CD4-positive, alpha-beta T cell treated with Interferon gamma for 1 hour (primary cell): ENCODE measurements at regions not wholly inside any gene's neighbourhood (a gene's known extent, or its start where the extent isn't known, plus 50 kb on each side); places are given as distances from the start of the nearest gene placed in this dataset.

Source experiments
- DNase-seq: peaks from one replicate; pipeline ENCODE4 v3.0.0-alpha.2; 2020

DNA sequence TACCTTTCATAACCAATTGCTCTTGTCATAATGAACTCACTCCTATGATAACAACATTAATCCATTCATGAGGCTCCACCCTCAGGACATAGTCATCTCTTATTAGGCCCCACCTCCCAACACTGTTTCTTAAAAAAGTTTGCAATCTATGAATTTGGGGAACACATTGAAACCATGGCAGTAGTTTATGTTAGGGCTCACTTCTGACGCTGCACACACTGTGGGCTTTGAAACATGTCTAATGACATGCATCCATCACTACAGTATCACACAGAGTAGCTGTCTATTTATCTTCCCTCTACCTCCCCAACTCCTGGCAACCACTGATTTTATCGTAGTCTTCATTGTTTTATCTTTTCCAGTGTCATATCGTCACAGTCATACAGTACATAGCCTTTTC is 299.8 kb downstream of the GLRX3 start:
- no peak for DNase-seq

DNA sequence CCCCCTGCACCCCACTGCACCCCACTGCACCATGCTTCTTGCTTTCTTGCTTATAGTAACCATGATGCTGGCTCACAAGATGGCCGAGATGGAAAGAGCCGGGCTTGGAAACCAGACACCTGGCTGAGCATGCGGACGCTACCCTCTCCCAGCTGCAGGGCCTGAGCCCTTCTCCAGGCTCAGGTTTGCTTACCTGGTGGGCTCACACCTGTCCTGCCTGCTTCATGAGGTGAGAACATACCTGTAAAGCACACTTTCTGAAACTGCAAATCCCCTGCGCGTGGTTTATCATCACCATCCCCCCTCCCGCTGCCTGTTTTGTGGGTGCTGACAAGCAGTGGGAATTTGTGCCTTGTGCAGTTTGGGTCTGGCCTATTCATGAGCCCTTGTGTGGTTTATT is 302.7 kb downstream of the GLRX3 start:
- no peak for DNase-seq

DNA sequence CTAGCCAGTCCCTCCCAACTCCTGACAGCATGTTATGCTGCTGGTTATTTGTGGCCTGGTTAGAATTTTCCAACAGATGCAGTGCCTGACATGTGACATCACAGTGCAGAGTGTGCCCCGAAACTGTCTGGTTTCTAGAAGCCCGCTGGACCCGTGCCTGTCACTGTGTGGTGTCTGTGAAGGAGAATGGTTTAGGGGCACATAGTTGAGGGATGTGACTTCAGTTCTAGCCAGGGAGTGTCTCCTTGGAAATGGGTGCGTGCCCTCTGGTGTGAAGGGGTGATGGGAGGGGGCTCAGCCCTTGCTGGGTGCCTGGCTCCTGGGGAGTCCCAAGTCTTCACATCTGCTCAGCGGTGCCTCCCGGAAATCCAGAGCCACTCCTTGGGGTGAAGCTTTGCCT is 303.6 kb downstream of the GLRX3 start:
- no peak for DNase-seq

DNA sequence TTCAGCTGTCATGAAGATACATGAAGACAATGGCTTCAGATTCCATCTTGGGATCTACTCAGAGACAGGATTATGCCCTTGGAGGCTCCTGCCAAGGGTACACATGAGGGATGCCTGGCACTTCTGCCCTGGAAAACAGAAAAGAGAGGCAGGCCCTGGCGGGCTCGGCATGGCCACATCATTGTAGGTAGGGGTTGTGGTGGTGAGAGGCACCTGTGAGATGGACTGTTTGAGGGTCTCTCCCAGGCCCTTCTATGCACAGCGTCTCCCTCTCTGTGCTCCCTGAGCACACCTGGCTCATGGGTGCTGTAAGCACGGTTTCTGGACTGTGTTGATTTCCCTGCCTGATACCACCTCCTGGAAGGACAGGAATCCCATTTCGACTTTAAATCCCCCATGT is 304.3 kb downstream of the GLRX3 start:
- no peak for DNase-seq

DNA sequence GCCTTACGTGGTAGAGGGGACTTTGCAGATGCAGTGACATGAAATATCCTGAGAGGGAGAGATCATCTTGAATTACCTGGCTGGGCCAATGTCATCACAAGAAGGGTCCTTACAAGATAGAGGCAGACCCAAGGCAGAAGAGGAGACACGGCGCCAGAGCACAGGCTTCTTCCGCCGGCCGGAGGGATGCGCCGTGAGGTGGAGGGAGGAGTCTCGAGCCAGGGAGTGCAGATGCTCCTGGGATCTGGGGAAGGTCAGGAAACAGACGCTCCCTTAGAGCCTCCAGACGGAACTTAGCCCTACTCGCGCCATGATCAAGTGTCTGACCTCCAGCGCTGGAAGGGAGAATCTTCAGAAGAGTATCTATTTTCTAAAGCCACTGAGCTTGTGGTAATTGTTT is 304.8 kb downstream of the GLRX3 start:
- no peak for DNase-seq

DNA sequence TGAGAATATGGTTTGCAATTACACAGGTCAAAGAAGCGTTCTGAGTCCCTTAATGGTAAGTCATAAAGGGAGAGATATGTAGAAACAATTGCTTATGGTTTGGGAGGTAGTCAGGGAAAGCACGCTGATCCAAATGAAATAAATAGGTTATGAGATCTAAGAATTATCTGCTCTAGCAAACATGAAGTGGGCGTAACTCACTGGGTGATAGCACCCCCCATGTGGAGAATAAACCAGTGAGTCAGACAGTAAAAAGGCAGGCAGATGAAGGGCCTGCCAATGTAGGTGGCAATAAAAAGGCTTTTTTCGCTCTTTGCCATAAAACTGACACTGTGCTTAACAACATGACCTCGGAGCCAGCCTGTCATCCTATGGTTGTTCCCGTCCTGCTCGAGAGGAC is 306.9 kb downstream of the GLRX3 start:
- no peak for DNase-seq

DNA sequence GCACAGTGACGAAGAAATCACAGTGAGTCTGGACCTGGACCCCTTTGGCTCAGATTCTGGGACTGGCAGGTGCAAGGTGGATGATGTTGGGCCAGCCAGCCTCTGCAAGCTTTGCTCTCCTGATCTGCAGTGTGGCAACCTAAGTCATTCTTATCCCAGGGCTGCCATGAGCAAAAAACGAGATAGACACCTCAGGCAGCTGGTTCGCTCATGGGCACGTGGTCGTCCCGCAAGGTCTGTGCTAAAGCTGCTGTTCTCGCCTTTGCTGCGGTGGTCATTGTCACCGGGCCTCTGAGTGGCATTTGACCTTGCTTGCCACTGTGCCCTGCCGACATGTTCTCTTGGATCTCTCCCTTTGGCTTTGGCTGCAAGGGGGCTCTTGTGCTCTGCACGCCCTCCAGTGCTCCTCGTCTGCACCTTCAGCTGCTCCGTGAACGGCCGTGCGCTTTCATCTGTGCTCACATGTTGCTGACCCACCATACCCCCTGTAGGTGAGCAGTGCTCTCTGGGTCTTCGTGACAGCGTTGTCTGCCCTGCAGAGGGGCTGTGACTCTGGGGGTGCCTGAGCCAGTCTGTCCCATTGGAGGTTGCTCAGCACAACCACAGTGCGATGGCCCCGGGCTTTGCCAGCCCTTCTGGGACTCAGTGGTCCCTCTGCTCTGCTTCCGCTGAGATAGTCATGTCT is 317.0 kb downstream of the GLRX3 start:
- no peak for DNase-seq

DNA sequence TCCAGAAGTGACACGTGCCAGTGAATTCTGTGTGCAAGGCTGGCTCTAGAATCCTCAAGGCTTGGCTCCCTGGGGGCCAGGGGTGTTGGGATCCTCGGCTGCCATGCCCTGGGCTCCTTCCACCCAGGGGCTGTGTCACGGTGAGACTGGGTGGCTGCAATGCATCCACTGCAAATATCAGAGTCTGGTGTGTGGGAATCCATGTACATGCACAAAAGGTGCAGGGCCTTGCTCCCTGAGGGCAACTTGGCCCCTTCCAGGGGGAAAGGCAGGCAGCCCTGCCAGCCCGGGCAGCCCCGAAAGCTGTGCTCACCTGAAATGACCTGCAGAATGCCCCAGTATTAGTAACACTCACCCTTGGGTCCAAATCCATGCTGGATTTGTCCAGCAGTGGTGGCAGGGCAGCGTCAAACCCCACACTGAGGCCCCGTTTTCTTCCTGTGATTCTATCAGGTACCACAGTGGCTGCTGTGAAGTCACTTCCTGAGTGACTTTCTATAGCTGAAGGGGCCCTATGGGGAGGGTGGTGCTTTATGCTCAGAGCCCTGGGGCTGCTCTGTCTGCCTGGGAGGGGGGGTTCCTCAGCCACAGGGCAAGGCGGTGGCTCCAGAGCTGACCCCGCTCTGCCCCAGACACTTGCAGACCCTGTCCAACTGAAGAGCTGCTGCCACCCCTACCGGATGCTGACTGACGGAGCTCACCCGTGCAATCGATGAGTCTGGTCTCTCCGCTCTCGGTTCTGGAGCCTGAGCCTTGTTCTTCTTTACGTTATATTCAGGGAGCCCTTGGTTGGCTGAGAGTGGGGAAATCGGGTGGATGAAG is 317.7 kb downstream of the GLRX3 start:
- no peak for DNase-seq

DNA sequence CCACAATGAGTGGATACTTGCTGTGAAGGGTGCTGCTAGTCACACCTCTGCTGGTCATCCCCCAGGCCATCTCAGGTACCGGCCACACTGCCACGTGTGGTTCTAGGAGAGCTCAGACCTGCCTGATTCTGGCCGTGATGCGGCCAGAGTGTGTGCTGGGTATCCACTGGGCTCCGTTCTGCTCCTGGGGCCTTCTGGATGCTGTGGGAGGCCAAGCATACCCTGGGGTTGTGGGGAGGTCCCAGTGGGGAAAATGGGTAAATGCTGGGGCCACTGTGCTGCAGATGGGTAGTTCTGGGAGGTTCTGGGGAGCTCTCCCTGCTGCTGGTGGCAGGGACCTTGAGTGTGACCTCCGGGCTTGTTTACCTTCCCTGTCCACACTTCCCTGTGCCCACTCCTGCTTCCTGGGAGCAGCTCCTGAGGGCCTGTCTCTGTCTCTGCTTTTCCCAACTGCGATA is 318.4 kb downstream of the GLRX3 start:
- DNase-seq = no peak

DNA sequence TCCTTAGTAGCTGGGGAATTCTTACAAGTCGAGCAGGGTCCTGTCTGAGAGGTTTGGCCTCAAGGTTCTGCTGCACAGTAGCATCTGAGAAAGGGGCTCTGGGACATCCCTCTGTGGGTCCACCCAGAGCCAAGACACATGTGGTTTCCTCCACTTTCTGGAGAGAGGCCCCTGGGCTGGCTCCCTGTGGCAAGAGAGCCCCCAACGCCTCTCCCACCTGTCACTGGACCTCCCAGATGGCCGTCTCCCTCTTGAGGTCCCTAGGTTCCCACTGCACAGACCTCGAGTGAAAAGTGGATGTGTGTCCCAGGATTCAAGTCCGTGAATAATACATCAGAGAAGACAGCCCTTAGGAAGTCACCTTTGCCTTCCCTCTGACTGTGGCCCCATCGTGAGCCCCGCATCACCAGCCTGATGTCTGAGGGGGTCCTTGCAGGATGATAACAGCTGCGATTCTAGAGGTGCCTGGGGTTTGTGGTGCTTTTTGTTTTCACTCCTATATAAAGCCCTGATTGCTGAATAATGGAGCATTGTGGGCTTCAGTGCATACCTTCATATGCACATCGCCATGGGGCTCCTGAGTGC is 319.0 kb downstream of the GLRX3 start:
- DNase-seq = no peak

DNA sequence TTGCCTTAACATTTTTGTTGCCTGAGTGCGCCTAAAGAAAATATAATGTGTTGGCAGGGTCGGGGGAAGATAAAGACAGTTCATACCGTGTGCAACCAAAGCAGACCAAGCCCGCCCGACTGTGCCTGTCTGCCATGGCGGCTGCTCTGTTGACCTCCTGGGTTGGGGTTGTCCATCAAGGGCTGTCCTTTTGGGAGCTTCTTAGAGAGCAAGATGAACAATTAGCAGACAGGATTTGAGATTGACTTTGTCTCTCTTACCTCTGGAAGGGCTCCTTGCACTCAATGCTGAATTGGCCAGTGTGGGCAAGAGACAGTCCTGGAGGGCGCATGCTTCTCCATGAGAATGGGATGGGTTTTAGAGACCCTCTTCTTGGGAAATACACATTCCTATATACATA is 319.6 kb downstream of the GLRX3 start:
- no peak for DNase-seq

DNA sequence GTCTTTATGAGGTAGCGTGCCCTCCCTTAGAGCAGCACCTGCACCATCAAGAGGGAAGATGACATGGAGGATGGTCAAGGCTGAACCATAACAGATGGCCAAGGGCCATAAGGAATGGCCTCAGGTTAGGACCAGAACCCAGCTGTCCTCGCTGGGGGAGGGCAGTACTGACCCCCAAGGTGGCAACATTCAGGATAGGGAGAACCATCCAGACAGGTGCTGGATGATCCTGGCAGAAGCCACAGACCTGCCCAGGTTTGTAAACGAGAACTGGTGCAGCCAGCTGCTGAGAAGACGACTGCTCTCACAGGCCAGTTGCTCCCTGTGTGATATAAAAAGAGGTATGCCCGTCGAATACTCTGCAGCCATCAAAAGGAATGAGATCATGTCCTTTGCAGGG is 320.4 kb downstream of the GLRX3 start:
- no peak for DNase-seq

DNA sequence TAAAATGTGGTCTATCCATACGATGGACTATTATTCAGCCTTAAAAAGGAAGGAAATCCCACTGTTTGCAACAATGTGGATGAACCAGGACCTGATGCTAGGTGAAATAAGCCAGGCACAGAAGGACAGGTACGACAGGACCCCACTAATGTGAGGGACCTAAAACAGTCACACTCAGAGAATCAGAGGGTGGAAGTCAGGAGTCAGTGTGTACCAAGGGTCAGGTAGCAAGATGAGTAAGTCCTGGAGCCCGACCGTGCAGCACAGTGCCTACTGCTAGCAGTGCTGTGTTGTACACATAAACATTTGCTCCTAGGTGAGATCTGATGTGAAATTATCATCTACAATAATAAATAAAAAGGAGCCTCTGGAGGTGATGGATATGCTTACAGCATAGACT is 322.3 kb downstream of the GLRX3 start:
- no peak for DNase-seq

DNA sequence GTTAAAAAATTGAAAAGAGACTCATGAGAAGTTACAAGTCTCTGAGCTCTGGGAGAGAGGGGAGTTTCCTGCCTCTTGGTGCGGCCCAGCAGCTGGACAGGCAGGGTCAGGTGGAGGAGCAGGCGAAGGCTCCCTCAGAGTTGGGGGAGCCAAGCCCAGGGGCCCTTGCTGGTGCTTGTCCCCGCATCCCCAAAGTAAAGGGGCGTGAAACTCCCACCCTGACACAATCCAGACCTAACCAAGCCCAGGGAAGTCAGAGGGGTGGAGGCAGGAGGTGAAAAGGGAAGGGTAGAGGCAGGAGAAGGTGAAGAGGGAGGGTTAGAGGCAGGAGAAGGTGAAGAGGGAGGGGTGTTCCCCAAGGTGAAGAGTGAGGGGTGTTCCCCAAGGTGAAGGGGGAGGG is 322.8 kb downstream of the GLRX3 start:
- no peak for DNase-seq

DNA sequence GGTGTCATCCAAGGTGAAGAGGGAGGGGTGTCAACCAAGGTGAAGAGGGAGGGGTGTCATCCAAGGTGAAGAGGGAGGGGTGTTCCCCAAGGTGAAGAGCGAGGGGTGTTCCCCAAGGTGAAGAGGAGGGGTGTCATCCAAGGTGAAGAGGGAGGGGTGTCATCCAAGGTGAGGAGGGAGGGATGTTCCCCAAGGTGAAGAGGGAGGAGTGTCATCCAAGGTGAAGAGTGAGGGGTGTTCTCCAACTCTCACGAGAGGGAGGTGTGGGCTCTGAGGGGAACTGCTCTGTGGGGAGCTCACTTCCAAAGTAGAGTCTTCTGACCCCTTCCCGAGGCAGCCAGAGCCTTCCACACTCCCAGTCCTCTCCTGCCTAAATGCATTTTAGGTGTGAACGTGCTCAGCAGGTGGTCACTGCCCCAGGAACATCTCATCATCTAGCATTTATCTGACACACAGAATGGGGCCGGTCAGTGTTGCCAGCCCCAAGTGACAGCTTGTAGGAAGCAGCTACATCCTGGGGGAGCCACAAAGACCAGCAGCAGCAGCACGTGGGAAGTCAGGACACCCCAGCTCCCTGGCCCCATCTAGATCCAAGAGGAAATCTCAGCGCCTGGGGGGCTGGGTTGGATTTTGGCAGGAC is 323.8 kb downstream of the GLRX3 start:
- no peak for DNase-seq

DNA sequence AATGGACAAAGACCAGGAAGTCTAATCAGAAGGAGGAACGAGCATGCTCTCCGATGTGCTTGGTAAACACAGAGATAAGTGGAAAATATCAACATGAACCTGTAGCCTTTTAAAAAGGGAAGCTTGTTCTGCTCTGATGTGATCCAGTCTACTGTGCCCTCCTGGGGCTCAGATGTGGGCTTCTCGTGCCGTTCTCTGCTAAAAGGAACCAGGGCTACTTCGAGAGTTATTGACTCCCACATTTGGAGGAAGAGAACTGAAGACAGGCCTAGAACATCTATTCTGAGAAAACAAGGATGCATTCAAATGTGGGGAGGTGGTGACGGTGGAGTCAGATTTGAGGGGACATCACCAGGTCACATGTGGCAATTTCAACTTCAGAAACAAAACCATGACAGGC is 325.4 kb downstream of the GLRX3 start:
- no peak for DNase-seq

DNA sequence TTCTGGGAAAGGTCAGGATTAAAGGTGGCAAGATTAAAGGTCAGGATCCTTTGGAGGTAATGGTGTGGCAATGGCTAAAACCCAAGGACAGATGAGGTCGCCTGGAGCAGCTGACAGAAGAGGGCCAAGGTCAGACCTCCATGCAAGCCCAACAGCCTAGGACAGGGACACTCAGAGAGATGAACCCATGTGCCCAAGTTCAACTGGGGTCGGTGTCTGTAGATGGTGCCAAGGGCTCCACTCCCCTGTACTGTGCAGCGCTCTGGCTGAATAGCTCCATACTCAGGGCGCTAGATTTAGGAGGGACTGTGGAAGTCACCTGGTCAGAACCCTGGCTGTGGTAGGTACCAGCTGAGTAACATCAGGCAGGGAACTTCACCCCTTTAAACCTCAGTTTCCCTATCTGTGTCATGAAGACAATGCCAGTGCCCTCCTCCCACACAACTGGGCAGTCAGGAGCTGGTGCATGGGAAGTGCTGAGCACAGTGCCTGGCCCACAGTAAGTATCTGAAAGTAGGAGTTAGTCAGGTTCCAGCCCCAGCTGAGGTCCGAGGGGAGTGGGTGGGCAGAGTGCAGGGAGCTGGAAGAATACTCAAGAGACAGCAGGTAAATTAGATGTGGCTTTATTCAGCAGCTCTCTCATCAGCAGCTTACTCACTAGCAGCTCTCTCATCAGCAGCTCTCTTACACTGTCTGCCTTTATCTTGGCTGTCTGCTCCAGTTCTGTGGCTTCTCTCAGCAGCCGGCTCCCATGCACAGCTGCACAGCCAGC is 327.1 kb downstream of the GLRX3 start:
- DNase-seq = no peak

DNA sequence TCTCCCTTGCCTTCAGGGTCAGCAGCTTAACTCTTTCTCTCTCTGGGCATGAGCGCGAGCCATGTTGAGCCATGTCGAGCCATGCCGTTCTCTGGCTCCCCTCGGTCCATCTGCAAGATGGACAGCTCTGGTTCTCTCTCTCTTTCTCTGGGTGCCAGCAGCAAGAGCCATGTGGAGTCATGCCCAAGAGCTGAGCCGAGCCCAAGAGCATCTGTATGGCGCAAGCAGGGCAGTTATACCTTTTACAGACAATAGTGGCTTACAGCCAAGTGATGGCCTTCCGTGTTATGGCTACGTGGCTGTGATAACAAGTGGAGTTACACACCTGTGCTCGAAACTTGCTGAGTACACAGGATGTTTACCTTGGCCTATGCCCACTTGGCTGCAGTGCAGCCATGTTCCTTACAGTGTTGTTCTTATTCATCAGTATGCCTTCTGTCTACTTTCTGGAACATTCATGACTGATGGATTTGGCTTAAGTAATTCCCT is 327.7 kb downstream of the GLRX3 start:
- no peak for DNase-seq

DNA sequence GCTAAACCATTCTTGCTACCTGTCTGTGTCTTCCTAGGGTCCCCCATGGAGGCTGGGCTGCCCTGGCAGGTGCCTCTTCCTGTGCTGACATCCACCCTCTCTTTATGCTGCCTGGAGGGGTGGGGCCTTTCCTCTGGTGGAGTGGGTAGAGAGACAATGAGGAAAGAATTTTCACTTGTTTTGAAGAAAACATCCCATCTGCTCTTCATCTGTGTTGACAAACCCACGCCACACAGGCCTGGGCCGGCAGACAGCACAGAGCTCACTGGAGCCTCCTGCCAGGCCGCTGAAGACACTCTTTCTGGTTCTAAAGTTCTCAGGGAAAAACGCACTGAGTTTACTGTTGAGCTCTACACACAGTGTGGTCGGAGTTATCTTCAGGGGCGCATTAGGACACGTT is 328.2 kb downstream of the GLRX3 start:
- DNase-seq = no peak

DNA sequence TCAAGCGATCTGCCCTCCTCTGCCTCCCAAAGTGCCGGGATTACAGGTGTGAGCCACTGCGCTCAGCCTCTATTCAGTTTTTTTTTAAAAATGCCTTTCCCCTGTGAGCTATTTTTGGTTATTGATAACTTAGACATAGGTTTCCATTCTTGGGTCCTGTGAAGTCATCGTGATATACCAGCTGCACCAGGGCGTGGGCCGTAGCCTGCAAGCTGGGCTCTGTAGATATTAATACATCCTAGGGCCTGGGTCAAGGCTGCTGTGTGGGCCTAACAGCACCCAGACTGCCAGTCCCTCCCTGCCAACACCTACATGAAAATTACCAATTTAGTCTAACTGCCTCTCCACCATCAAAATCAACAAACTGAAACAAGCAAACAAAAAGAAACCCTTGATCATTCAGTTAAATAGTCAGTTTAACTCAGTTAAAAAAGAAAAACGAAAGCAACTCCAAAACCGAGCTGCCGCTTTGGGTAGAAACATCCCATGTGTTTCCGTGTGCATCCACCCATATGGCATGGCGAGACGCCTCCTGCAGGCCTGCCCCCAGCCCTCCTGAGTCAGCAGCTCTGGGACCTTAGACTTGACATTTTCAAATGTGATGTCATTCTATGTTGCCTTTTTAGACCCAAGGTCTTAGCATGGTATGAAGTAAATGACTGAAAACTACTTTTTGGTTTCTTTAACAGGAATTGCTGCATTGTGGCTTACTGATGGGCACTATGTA is 330.2 kb downstream of the GLRX3 start:
- DNase-seq = no peak

DNA sequence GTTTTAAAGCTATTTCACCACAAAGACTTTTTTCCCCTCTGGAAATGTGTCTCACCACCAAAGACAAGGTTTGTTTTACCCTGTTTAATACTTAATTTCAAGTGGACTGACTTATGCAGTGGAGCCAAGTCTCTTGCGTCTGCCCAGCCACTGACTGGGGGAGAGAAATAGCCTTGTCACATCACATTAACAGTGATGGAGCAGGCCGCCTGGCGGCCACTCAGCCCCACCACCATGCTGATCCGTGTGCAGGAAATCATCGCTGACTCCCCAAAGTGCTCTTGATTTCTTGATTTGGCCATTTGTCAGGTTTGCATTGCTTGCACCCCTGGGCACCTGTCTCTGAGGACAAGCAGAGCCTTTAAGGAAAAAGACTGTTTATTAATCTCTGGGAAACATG is 334.1 kb downstream of the GLRX3 start:
- DNase-seq = no peak

DNA sequence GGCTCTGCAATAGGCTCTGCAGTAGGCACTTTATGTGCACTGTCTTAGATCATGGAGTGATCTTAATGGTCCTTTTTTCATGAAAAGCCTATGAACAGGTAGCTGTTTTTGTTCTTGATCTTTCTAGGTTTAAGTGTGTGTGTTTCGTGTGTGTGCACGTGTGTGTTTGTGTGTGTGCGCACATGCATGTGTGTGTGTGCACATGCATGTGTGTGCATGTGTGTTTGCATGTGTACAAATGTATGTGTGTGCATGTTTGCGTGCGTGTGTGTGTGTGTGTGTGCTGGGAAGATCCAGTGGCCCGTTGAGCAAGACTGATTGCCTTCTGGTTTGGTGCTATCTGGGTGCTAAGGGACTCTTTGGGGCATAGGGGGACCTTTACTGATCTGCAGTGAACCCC is 334.8 kb downstream of the GLRX3 start:
- DNase-seq = no peak
